A549 (cell line): ENCODE measurements at regions not wholly inside any gene's neighbourhood (a gene's known extent, or its start where the extent isn't known, plus 50 kb on each side); places are given as distances from the start of the nearest gene placed in this dataset.
"Not testable (repeated sequence)": the region's sequence is repeated elsewhere in the genome, so short reads cannot be mapped to it uniquely, and the experiment has no call there.

Experiments used
- ATAC-seq, 2 experiments: fragments of 200-7000 bp in 1 of 2; fragments of >200 bp in 1 of 2; cut with Nextera tagmentation in 1 of 2; cut with Tn5 transposase in 1 of 2; 3 replicates each; pipeline versions ENCODE4 v1.8.0 to v1.9.1; 2018 to 2020; ENCODE audit warnings: mild to moderate bottlenecking in 1 of 2, moderate library complexity in 1 of 2
- CTCF ChIA-PET: fragments of 300-600 bp; sonication (Branson Sonifier 250); formaldehyde crosslinking; extraction: SDS; loops from one replicate; lab custom pipeline; 2021; ENCODE audit warnings: antibody characterized with exemption, inconsistent platforms; lab: Yijun Ruan, JAX
- POLR2A ChIA-PET: fragments of 350-600 bp; formaldehyde crosslinking; extraction: SDS; loops from one replicate; lab custom pipeline; 2021; ENCODE audit warnings: antibody characterized with exemption, inconsistent platforms; lab: Yijun Ruan, JAX
- DNase-seq, 2 experiments: peaks; one replicate each; pipeline versions ENCODE4 v3.0.0 to v3.0.0-alpha.2; 2011 to 2016; ENCODE audit warnings: low read depth in 1 of 2, low spot score in 1 of 2
- FAIRE-seq: peaks from 2 replicates; lab custom pipeline; 2011; peaks lifted over from hg19 to GRCh38; lab: Jason Lieb, UNC
- H3K27ac ChIP-seq, 2 experiments: fragments of >200 bp; sonication (Bioruptor Twin); formaldehyde crosslinking; 3 replicates each; pipeline ENCODE4 v1.5.1; 2016 to 2017
- H3K4me1 ChIP-seq: fragments of >200 bp; sonication (Bioruptor Twin); formaldehyde crosslinking; 3 replicates; pipeline ENCODE4 v1.6.1; 2016
- H3K4me2 ChIP-seq: fragments of >200 bp; sonication (Bioruptor Twin); formaldehyde crosslinking; 3 replicates; pipeline ENCODE4 v1.6.1; 2016
- H3K4me3 ChIP-seq: fragments of >200 bp; sonication (Bioruptor Twin); formaldehyde crosslinking; 3 replicates; pipeline ENCODE4 v1.5.1; 2016
- H3K9me3 ChIP-seq: fragments of >200 bp; sonication (Bioruptor Twin); formaldehyde crosslinking; 3 replicates; pipeline ENCODE4 v1.6.1; 2016
- EP300 ChIP-seq, 2 experiments: fragments of >200 bp; sonication (Bioruptor Twin); formaldehyde crosslinking; IDR thresholded peaks; 2 replicates in 1 of 2; 3 replicates in 1 of 2; pipeline ENCODE4 v1.6.1; 2016 to 2017
- JUN ChIP-seq, 2 experiments: fragments of >200 bp; sonication (Bioruptor Twin); formaldehyde crosslinking; IDR thresholded peaks; 2 replicates in 1 of 2; 3 replicates in 1 of 2; pipeline ENCODE4 v1.6.1; 2016 to 2017
- MYC ChIP-seq: IDR thresholded peaks from 2 replicates; pipeline ENCODE4 v1.6.1; 2012; ENCODE audit warnings: mild to moderate bottlenecking, inconsistent platforms, low read length, improper control_type of control experiment, borderline replicate concordance
- NFE2L2 ChIP-seq: fragments of 150-350 bp; conservative IDR thresholded peaks from 2 replicates; pipeline ENCODE4 v1.6.1; 2014; ENCODE audit warnings: low read length
- POLR2AphosphoS2 ChIP-seq: conservative IDR thresholded peaks from 2 replicates; pipeline ENCODE4 v1.6.1; 2012; ENCODE audit warnings: low read length, improper control_type of control experiment, inconsistent platforms
- SREBF2 ChIP-seq: fragments of 450-650 bp; IDR thresholded peaks from 2 replicates; pipeline ENCODE4 v1.6.1; 2014; ENCODE audit warnings: mild to moderate bottlenecking, moderate library complexity
- TP53 ChIP-seq: fragments of 250-450 bp; sonication (Bioruptor Pico); IDR thresholded peaks from 2 replicates; pipeline ENCODE4 v1.5.0; 2021; ENCODE audit warnings: mild to moderate bottlenecking, moderate library complexity
- WGBS: methylation state at CpG from one replicate; pipeline ENCODE4 v1.1.6; 2017; ENCODE audit errors: missing lambda C conversion rate; 5-methylcytosine and 5-hydroxymethylcytosine counted together
- TF ChIP-seq, protein P1 (sequence below): fragments of >200 bp; sonication (Bioruptor Twin); formaldehyde crosslinking; IDR thresholded peaks from 3 replicates; pipeline ENCODE4 v1.6.1; 2016
- TF ChIP-seq, protein P2 (sequence below): fragments of 250-450 bp; sonication (Bioruptor Pico); IDR thresholded peaks from 2 replicates; pipeline ENCODE4 v1.5.0; 2021; ENCODE audit warnings: mild to moderate bottlenecking, moderate library complexity, borderline replicate concordance
- TF ChIP-seq, protein P3 (sequence below): fragments of 150-350 bp; IDR thresholded peaks from 2 replicates; pipeline ENCODE4 v1.6.1; 2014; ENCODE audit warnings: low read depth, mild to moderate bottlenecking, low read length

- TF ChIP-seq NFE2L2 (no peak), EP300 (IDR thresholded peaks at IDR 0.05) (no peak), JUN (IDR thresholded peaks at IDR 0.05) (no peak), MYC (no peak), POLR2AphosphoS2 (no peak)
- TF ChIP-seq, protein P1, sequence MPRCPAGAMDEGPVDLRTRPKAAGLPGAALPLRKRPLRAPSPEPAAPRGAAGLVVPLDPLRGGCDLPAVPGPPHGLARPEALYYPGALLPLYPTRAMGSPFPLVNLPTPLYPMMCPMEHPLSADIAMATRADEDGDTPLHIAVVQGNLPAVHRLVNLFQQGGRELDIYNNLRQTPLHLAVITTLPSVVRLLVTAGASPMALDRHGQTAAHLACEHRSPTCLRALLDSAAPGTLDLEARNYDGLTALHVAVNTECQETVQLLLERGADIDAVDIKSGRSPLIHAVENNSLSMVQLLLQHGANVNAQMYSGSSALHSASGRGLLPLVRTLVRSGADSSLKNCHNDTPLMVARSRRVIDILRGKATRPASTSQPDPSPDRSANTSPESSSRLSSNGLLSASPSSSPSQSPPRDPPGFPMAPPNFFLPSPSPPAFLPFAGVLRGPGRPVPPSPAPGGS = no peak
- TF ChIP-seq, protein P2, sequence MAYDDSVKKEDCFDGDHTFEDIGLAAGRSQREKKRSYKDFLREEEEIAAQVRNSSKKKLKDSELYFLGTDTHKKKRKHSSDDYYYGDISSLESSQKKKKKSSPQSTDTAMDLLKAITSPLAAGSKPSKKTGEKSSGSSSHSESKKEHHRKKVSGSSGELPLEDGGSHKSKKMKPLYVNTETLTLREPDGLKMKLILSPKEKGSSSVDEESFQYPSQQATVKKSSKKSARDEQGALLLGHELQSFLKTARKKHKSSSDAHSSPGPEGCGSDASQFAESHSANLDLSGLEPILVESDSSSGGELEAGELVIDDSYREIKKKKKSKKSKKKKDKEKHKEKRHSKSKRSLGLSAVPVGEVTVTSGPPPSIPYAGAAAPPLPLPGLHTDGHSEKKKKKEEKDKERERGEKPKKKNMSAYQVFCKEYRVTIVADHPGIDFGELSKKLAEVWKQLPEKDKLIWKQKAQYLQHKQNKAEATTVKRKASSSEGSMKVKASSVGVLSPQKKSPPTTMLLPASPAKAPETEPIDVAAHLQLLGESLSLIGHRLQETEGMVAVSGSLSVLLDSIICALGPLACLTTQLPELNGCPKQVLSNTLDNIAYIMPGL = no peak
- no peaks in the 10 kb centered on the region for H3K4me1 ChIP-seq
- ChIA-PET CTCF (no interaction called here), POLR2A (no interaction called here)
- H3K4me2 ChIP-seq = no peak overlapping the region
- FAIRE-seq = no peak
- no peaks in the 10 kb centered on the region for H3K9me3 ChIP-seq
- ATAC-seq = no peak
- H3K4me3 ChIP-seq = no peak overlapping the region
- no peak overlapping the region for H3K27ac ChIP-seq
- no peak for DNase-seq
- 0% methylated on average over 1 of the region's 1 CpG for WGBS
Measured at GRCh38 chr6:98395610-98396166, 438.7 kb upstream of the POU3F2 start.

DNA sequence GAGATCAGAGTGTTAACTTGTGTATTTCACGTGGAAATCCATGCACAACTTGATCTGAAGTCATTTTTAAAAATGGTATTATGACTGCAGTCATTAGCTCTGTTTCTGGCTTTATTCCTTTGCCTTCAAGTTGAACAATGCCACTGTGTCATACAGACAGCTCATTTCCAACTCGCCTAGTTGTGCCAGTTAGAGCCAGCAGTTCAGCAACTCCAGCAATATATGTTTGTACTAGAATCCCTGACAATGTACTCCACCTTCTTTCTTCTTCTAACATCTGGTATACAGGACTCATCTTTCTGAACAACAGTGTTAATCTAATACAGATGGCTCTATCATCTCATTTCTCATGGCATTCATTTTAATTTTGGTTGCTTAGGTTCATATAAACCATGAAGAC lies 418.3 kb upstream of the POU3F2 start:
- FAIRE-seq = no peak

GRCh38 chr6:98416497-98417158 lies 417.7 kb upstream of the POU3F2 start:
- H3K4me2 ChIP-seq, DNase-seq, H3K9me3 ChIP-seq, FAIRE-seq, POLR2A ChIA-PET, H3K4me3 ChIP-seq, ATAC-seq, H3K4me1 ChIP-seq, H3K27ac ChIP-seq, CTCF ChIA-PET: not testable (repeated sequence)
- 62% methylated on average over 20 of the region's 30 CpGs for WGBS

More for the DNA sequence above, 418.3 kb upstream of the POU3F2 start:
- POLR2A ChIA-PET = no interaction called here
- Histone ChIP-seq H3K27ac (no peak overlapping the region), H3K4me2 (no peak overlapping the region), H3K4me3 (no peak overlapping the region), H3K9me3 (no peaks in the 10 kb centered on the region), H3K4me1 (no peaks in the 10 kb centered on the region)
- TF ChIP-seq, protein P3, sequence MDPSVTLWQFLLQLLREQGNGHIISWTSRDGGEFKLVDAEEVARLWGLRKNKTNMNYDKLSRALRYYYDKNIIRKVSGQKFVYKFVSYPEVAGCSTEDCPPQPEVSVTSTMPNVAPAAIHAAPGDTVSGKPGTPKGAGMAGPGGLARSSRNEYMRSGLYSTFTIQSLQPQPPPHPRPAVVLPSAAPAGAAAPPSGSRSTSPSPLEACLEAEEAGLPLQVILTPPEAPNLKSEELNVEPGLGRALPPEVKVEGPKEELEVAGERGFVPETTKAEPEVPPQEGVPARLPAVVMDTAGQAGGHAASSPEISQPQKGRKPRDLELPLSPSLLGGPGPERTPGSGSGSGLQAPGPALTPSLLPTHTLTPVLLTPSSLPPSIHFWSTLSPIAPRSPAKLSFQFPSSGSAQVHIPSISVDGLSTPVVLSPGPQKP = no peak
- TF ChIP-seq TP53 = no peak
- TF ChIP-seq SREBF2 = no peak
- DNase-seq (no peak), ATAC-seq (no peak)
- CTCF ChIA-PET = no interaction called here
- WGBS = 0% methylated on average over 2 of the region's 2 CpGs

GRCh38 chr6:98433325-98434056 lies 400.9 kb upstream of the POU3F2 start:
- H3K9me3 ChIP-seq = no peaks in the 10 kb centered on the region
- FAIRE-seq (no peak), DNase-seq (no peak), ATAC-seq (no peak)
- H3K4me2 ChIP-seq = no peak overlapping the region
- H3K4me1 ChIP-seq = no peaks in the 10 kb centered on the region
- ChIA-PET CTCF (no interaction called here), POLR2A (no interaction called here)
- no peak overlapping the region for H3K27ac ChIP-seq
- no peak overlapping the region for H3K4me3 ChIP-seq
- WGBS = 25% methylated on average over 3 of the region's 3 CpGs
- TF ChIP-seq SREBF2 = no peak
